Liver (tissue), 7 donors: ENCODE measurements at regions not wholly inside any gene's neighbourhood (a gene's known extent, or its start where the extent isn't known, plus 50 kb on each side); places are given as distances from the start of the nearest gene placed in this dataset.

Source experiments
- DNase-seq: peaks from one replicate; pipeline ENCODE4 v3.0.0-alpha.2; 2017; ENCODE audit warnings: low spot score
- H3K27ac ChIP-seq, 2 donors: one replicate each; pipeline ENCODE4 v1.7.0; 2013; ENCODE audit warnings: inconsistent platforms in 2 of 2, low read length in 2 of 2, control low read depth in 1 of 2, low read depth in 1 of 2, mild to moderate bottlenecking in 1 of 2
- H3K27me3 ChIP-seq, 4 donors: one replicate each; pipeline versions ENCODE4 v1.6.1 to v1.7.0; 2013; ENCODE audit warnings: low read length in 3 of 4, inconsistent platforms in 1 of 4, mild to moderate bottlenecking in 1 of 4, moderate library complexity in 1 of 4; ENCODE audit not compliant: control insufficient read depth in 4 of 4, insufficient read depth in 4 of 4
- H3K36me3 ChIP-seq, 4 donors: one replicate each; pipeline versions ENCODE4 v1.6.1 to v1.7.0; 2013; ENCODE audit warnings: low read length in 3 of 4, mild to moderate bottlenecking in 3 of 4, low read depth in 1 of 4, moderate library complexity in 1 of 4; ENCODE audit not compliant: control insufficient read depth in 4 of 4, insufficient read depth in 3 of 4
- H3K4me1 ChIP-seq, 4 donors: one replicate each; pipeline versions ENCODE4 v1.6.1 to v1.7.0; 2013; ENCODE audit warnings: low read length in 3 of 4, mild to moderate bottlenecking in 3 of 4, moderate library complexity in 1 of 4; ENCODE audit not compliant: control insufficient read depth in 4 of 4, insufficient read depth in 4 of 4
- H3K4me3 ChIP-seq, 3 donors: one replicate each; pipeline versions ENCODE4 v1.6.1 to v1.7.0; 2013; ENCODE audit warnings: low read length in 3 of 3, control low read depth in 1 of 3, low read depth in 1 of 3, mild to moderate bottlenecking in 1 of 3
- H3K9ac ChIP-seq, 2 donors: one replicate each; pipeline ENCODE4 v1.7.0; 2013; ENCODE audit warnings: low read length in 2 of 2, mild to moderate bottlenecking in 2 of 2, moderate library complexity in 2 of 2, control low read depth in 1 of 2, low read depth in 1 of 2
- H3K9me3 ChIP-seq, 4 donors: one replicate each; pipeline versions ENCODE4 v1.6.1 to v1.7.0; 2013; ENCODE audit warnings: low read length in 3 of 4; ENCODE audit not compliant: control insufficient read depth in 4 of 4
- FOXA2 ChIP-seq: IDR thresholded peaks from 2 replicates; pipeline ENCODE4 v1.6.1; 2016; ENCODE audit warnings: antibody characterized with exemption
- GABPA ChIP-seq, 2 donors: IDR thresholded peaks in 1 of 2; conservative IDR thresholded peaks in 1 of 2; 2 replicates each; pipeline ENCODE4 v1.6.1; 2016; ENCODE audit warnings: antibody characterized with exemption in 2 of 2, mild to moderate bottlenecking in 1 of 2, moderate library complexity in 1 of 2
- HNF4A ChIP-seq, 2 donors: conservative IDR thresholded peaks; 2 replicates each; pipeline ENCODE4 v1.6.1; 2016; ENCODE audit warnings: antibody characterized with exemption in 2 of 2, mild to moderate bottlenecking in 2 of 2
- HNF4G ChIP-seq: IDR thresholded peaks from 2 replicates; pipeline ENCODE4 v1.6.1; 2016; ENCODE audit warnings: antibody characterized with exemption
- JUND ChIP-seq, 2 donors: IDR thresholded peaks; 2 replicates each; pipeline ENCODE4 v1.6.1; 2016; ENCODE audit warnings: antibody characterized with exemption in 2 of 2
- NR2F2 ChIP-seq: IDR thresholded peaks from 2 replicates; pipeline ENCODE4 v1.6.1; 2016; ENCODE audit warnings: antibody characterized with exemption
- TAF1 ChIP-seq: conservative IDR thresholded peaks from 2 replicates; pipeline ENCODE4 v1.6.1; 2016; ENCODE audit warnings: antibody characterized with exemption, mild to moderate bottlenecking
- YY1 ChIP-seq: IDR thresholded peaks from 2 replicates; pipeline ENCODE4 v1.6.1; 2016; ENCODE audit warnings: antibody characterized with exemption, mild to moderate bottlenecking
- WGBS: extraction: QIAGEN DNeasy Blood & Tissue Kit; methylation state at CpG from one replicate; pipeline ENCODE4 v1.1.7; 2013; 5-methylcytosine and 5-hydroxymethylcytosine counted together
- TF ChIP-seq, protein P1 (sequence below): IDR thresholded peaks from 2 replicates; pipeline ENCODE4 v1.6.1; 2016; ENCODE audit warnings: antibody characterized with exemption, mild to moderate bottlenecking
- TF ChIP-seq, protein P2 (sequence below): IDR thresholded peaks from 2 replicates; pipeline ENCODE4 v1.6.1; 2016; ENCODE audit warnings: antibody characterized with exemption
- TF ChIP-seq, protein P3 (sequence below): IDR thresholded peaks from 2 replicates; pipeline ENCODE4 v1.6.1; 2016; ENCODE audit warnings: antibody characterized with exemption
- donor health status: healthy.
- donor health status: healthy.
- donor health status: healthy.
- donor health status: healthy.

DNA sequence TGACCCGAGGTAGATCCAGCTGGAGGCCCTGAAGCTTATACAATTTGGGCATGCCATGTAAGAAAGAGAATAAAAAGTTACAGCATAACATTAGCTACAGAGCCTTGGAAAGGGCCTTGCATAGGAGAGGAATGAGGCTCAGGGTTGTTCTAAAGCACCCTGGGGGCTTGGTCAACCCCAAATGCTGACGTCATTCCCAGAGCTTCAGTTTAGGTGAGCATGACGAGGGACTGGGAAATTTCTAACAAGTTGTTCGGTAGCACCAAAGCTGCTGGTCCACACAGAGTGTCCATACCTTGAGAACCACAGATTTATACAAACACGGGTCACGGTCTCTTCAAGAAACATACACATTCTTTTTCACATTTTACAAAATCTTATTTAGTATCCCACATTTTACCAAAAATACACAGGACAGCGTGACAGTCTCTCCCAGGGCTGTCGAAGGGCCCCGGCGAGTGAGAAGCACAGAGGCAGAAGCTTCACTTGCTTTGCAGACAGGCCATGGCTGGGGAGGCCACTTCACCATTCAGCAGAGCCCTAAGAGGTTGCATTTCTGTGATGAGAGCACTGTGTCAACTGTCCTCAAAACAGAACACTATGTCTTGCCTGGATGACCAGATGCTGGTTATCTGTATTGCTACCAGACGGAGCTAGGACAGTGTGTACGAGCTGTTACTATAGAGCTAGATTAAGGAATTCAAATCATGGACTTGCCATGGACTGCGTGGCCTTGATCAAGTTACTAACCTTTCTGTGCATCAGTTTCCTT is 68.2 kb upstream of the ARRDC4 start:
- WGBS: 85% methylated on average over 13 of the region's 13 CpGs
- Histone ChIP-seq H3K27ac (no peak overlapping the region), H3K9me3 (no peaks in the 10 kb centered on the region), H3K36me3 (no peaks in the 10 kb centered on the region), H3K4me1 (no peaks in the 10 kb centered on the region), H3K4me3 (no peak overlapping the region), H3K27me3 (peaks cover 0 to 4% (median 2%) of the 10 kb centered on the region in 4 donors), H3K9ac (no peak overlapping the region)
- DNase-seq: no peak
- no peak for TF ChIP-seq FOXA2

DNA sequence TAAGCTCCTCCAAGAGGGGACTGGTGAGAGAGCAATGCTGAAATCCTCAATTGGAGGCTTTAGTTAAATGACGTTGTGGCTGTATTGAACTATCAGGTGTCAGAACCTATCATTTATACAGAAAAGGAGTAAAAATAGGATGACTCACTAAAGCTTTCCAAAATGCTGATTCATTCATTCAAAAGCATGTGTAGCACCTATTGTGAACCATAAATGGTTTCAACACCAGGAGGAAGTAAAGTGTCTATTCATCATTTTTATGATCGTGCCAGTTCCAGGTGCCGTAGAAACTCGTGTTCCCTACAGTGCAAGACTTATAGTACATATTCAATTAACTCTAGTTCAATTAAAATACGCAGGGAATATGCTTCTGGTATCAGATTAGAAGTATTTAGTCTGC is 66.5 kb upstream of the ARRDC4 start:
- peaks cover 0 to 3% (median 0%) of the 10 kb centered on the region in 4 donors for H3K4me1 ChIP-seq
- H3K36me3 ChIP-seq: no peaks in the 10 kb centered on the region
- H3K9me3 ChIP-seq: no peaks in the 10 kb centered on the region
- no peak overlapping the region for H3K4me3 ChIP-seq
- H3K27ac ChIP-seq: no peak overlapping the region
- DNase-seq: no peak
- WGBS: 56% methylated on average over 5 of the region's 5 CpGs
- no peak for TF ChIP-seq TAF1
- TF ChIP-seq HNF4A (conservative IDR thresholded peaks at IDR 0.05): no peak
- no peaks in the 10 kb centered on the region for H3K27me3 ChIP-seq
- H3K9ac ChIP-seq: no peak overlapping the region

DNA sequence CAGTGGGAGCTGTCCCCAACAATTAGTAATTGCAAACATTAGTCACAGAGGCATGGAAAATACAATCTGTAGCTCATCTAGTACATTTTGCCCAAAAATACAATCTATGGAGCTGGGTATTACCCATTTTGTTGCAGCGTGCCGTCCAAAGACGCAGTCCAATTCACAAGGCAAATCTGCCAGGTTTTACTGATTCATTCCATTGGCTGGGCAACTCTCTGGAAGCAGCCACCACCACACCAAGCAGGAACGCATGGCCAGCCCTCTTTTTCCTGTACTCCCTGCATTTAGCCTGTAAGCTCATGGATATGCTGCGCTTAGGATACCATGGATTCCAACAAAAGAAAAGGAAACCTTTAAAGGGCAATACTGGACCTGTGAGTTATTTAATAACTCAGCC is 60.5 kb upstream of the ARRDC4 start:
- Histone ChIP-seq H3K4me1 (peaks cover 0 to 6% (median 3%) of the 10 kb centered on the region in 4 donors), H3K9me3 (no peaks in the 10 kb centered on the region), H3K9ac (no peak overlapping the region), H3K27ac (no peak overlapping the region), H3K27me3 (peaks cover 0 to 10% (median under 1%) of the 10 kb centered on the region in 4 donors), H3K4me3 (no peak overlapping the region), H3K36me3 (no peaks in the 10 kb centered on the region)
- TF ChIP-seq, protein P1, sequence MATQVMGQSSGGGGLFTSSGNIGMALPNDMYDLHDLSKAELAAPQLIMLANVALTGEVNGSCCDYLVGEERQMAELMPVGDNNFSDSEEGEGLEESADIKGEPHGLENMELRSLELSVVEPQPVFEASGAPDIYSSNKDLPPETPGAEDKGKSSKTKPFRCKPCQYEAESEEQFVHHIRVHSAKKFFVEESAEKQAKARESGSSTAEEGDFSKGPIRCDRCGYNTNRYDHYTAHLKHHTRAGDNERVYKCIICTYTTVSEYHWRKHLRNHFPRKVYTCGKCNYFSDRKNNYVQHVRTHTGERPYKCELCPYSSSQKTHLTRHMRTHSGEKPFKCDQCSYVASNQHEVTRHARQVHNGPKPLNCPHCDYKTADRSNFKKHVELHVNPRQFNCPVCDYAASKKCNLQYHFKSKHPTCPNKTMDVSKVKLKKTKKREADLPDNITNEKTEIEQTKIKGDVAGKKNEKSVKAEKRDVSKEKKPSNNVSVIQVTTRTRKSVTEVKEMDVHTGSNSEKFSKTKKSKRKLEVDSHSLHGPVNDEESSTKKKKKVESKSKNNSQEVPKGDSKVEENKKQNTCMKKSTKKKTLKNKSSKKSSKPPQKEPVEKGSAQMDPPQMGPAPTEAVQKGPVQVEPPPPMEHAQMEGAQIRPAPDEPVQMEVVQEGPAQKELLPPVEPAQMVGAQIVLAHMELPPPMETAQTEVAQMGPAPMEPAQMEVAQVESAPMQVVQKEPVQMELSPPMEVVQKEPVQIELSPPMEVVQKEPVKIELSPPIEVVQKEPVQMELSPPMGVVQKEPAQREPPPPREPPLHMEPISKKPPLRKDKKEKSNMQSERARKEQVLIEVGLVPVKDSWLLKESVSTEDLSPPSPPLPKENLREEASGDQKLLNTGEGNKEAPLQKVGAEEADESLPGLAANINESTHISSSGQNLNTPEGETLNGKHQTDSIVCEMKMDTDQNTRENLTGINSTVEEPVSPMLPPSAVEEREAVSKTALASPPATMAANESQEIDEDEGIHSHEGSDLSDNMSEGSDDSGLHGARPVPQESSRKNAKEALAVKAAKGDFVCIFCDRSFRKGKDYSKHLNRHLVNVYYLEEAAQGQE: no peak
- TF ChIP-seq NR2F2 (no peak), FOXA2 (no peak), JUND (IDR thresholded peaks at IDR 0.05) (no peak), HNF4G (no peak), GABPA (IDR thresholded peaks at IDR 0.05 in 1 of 2, conservative IDR thresholded peaks at IDR 0.05 in 1 of 2) (no peak), YY1 (no peak)
- TF ChIP-seq, protein P2, sequence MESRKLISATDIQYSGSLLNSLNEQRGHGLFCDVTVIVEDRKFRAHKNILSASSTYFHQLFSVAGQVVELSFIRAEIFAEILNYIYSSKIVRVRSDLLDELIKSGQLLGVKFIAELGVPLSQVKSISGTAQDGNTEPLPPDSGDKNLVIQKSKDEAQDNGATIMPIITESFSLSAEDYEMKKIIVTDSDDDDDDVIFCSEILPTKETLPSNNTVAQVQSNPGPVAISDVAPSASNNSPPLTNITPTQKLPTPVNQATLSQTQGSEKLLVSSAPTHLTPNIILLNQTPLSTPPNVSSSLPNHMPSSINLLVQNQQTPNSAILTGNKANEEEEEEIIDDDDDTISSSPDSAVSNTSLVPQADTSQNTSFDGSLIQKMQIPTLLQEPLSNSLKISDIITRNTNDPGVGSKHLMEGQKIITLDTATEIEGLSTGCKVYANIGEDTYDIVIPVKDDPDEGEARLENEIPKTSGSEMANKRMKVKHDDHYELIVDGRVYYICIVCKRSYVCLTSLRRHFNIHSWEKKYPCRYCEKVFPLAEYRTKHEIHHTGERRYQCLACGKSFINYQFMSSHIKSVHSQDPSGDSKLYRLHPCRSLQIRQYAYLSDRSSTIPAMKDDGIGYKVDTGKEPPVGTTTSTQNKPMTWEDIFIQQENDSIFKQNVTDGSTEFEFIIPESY: no peak
- TF ChIP-seq, protein P3, sequence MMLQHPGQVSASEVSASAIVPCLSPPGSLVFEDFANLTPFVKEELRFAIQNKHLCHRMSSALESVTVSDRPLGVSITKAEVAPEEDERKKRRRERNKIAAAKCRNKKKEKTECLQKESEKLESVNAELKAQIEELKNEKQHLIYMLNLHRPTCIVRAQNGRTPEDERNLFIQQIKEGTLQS: no peak
- no peak for DNase-seq
- WGBS: 71% methylated on average over 5 of the region's 5 CpGs
